Body of pancreas (tissue), 4 donors: ENCODE measurements at regions not wholly inside any gene's neighbourhood (a gene's known extent, or its start where the extent isn't known, plus 50 kb on each side); places are given as distances from the start of the nearest gene placed in this dataset.
A peak's percentile ranks its signal among the peaks of the same experiment; 100 is the strongest.

Experiments used
- ATAC-seq: fragments of 150-250 bp; one replicate; pipeline ENCODE4 v1.9.1; 2016
- DNase-seq, 4 donors: peaks; one replicate each; pipeline ENCODE4 v3.0.0-alpha.2; 2019
- H3K27ac ChIP-seq, 4 donors: fragments of 200-600 bp; sonication (generic); 1 replicate in 3 of 4; 2 replicates in 1 of 4; pipeline versions ENCODE4 v1.5.1 to v1.6.1; 2016 to 2019; ENCODE audit warnings: mild to moderate bottlenecking in 1 of 4, mixed read lengths in 1 of 4, moderate library complexity in 1 of 4
- H3K27me3 ChIP-seq, 2 donors: fragments of 200-600 bp; sonication (generic); one replicate each; pipeline ENCODE4 v1.6.0; 2016; ENCODE audit warnings: mild to moderate bottlenecking in 1 of 2
- H3K36me3 ChIP-seq, 2 donors: fragments of 200-600 bp; sonication (generic); replicated peaks in 1 of 2; 2 replicates each; pipeline ENCODE4 v1.5.1; 2016; ENCODE audit warnings: low read depth in 2 of 2; ENCODE audit not compliant: insufficient read depth in 1 of 2
- H3K4me1 ChIP-seq: fragments of 200-600 bp; sonication (generic); one replicate; pipeline ENCODE4 v1.6.0; 2016
- H3K4me3 ChIP-seq, 2 donors: fragments of 200-600 bp; sonication (generic); 1 replicate in 1 of 2; 2 replicates in 1 of 2; pipeline ENCODE4 v1.5.1; 2016 to 2019
- H3K9me3 ChIP-seq, 3 donors: fragments of 200-600 bp; sonication (generic); 1 replicate in 2 of 3; 2 replicates in 1 of 3; pipeline ENCODE4 v1.5.1; 2016
- POLR2A ChIP-seq, 3 donors: fragments of 450-650 bp; IDR thresholded peaks; one replicate each; pipeline ENCODE4 v1.6.1; 2016; ENCODE audit warnings: antibody characterized with exemption in 3 of 3, mild to moderate bottlenecking in 2 of 3
- WGBS, 2 donors: methylation state at CpG; one replicate each; pipeline ENCODE4 v1.1.5; 2017; 5-methylcytosine and 5-hydroxymethylcytosine counted together
- intact Hi-C: fragments of 100-400 bp; cut with DNase I; formaldehyde crosslinking; loops from one replicate; pipeline ENCODE4 v1.15.1; 2023
- TF ChIP-seq, protein P1 (sequence below), 7 experiments: fragments of 450-650 bp in 4 of 7; fragments of 200-600 bp in 3 of 7; sonication (generic) in 3 of 7; IDR thresholded peaks; one replicate each; pipeline ENCODE4 v1.5.1; 2016 to 2019; ENCODE audit warnings: antibody characterized with exemption in 7 of 7

DNA sequence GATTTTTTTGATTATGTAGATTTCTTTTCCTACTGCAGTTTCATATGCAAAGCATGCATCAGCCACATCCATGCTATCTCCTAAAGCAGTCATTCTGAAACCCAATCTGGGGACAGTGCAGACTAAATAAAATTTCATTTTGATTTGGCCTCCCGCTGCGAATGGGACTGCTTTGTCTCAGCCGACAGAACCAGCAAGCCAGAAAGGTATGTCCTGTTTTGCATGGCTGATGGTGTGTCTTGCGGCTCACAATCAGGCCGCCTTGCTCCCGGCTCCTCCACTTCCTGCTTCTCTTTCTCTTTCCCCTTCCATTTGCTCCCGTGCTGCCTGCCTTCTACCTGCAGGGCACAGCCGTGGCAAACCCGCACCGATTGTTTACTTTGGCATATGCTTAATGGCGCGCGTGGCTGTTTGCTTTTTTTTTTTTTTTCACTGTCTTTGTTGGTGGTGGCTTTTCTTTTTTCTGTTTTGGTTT is 419.6 kb upstream of the POU3F3 start:
- DNase-seq (peak; percentile 29 to 60 (median 31)), ATAC-seq (peak; percentile 65)

DNA sequence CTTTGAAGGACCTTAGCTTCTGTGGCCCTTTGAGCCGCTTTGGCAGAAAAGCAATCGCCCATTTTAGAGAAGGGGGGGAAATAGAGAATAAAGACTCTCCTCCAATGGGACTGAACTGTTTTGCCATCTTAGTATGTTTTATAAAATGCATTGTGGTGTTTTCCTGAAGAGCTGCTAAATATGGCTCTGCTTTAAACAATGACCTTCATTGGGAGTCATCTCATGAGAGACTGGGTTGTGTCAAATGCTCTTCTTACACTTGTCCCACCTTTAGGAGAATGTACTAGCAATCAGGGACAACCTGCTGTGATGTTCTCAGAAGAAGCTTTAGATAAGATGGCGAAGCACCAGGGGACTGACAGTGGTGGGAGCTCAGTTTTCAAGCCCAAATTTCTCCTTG is 418.9 kb upstream of the POU3F3 start:
- no peaks in the 10 kb centered on the region for H3K27me3 ChIP-seq
- TF ChIP-seq, protein P1, sequence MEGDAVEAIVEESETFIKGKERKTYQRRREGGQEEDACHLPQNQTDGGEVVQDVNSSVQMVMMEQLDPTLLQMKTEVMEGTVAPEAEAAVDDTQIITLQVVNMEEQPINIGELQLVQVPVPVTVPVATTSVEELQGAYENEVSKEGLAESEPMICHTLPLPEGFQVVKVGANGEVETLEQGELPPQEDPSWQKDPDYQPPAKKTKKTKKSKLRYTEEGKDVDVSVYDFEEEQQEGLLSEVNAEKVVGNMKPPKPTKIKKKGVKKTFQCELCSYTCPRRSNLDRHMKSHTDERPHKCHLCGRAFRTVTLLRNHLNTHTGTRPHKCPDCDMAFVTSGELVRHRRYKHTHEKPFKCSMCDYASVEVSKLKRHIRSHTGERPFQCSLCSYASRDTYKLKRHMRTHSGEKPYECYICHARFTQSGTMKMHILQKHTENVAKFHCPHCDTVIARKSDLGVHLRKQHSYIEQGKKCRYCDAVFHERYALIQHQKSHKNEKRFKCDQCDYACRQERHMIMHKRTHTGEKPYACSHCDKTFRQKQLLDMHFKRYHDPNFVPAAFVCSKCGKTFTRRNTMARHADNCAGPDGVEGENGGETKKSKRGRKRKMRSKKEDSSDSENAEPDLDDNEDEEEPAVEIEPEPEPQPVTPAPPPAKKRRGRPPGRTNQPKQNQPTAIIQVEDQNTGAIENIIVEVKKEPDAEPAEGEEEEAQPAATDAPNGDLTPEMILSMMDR (IDR thresholded peaks at IDR 0.05): no peak
- TF ChIP-seq POLR2A (IDR thresholded peaks at IDR 0.05): no peak
- DNase-seq (no peak), ATAC-seq (no peak)
- H3K4me3 ChIP-seq: no peak overlapping the region
- H3K36me3 ChIP-seq: no peaks in the 10 kb centered on the region
- no peaks in the 10 kb centered on the region for H3K9me3 ChIP-seq
- intact Hi-C loops: no loop called here
- no peak overlapping the region for H3K27ac ChIP-seq
- WGBS, 2 donors: 83 to 87% methylated on average over 3 of the region's 3 CpGs
- H3K4me1 ChIP-seq: no peaks in the 10 kb centered on the region

More for the DNA sequence above, 419.6 kb upstream of the POU3F3 start:
- Histone ChIP-seq H3K27ac (no peak overlapping the region), H3K36me3 (no peaks in the 10 kb centered on the region), H3K4me3 (no peak overlapping the region), H3K27me3 (no peaks in the 10 kb centered on the region), H3K9me3 (no peaks in the 10 kb centered on the region), H3K4me1 (no peaks in the 10 kb centered on the region)
- no peak for TF ChIP-seq POLR2A (IDR thresholded peaks at IDR 0.05)
- TF ChIP-seq, protein P1 (IDR thresholded peaks at IDR 0.05): peak in 2 of 7 experiments; percentile 10 to 39
- intact Hi-C loops: no loop called here
- 4 to 5% methylated on average over 13 of the region's 13 CpGs for WGBS, 2 donors

DNA sequence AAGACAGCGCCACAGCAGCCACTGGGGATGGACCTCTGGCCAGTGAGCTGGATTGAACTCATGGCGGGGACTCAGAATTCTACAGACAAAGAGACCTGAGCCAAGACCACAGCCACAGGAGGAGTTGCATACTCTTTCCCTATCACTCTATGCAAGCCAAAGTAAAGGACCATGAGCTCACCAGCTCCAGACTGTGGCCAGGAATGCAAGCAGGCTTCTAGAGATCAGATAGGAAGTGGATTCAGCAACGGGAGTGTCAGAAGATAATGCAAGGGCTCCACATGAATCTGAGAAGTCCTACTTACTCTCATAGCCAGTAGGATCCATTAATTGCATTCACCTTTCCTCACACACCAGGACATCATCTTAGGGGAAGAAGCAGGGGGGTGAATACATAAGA is 415.4 kb upstream of the POU3F3 start:
- H3K9me3 ChIP-seq: no peaks in the 10 kb centered on the region
- H3K27ac ChIP-seq: no peak overlapping the region
- no peak for TF ChIP-seq POLR2A (IDR thresholded peaks at IDR 0.05)
- TF ChIP-seq, protein P1 (IDR thresholded peaks at IDR 0.05): no peak
- no peaks in the 10 kb centered on the region for H3K36me3 ChIP-seq
- intact Hi-C loops: no loop called here
- 72 to 76% methylated on average over 3 of the region's 3 CpGs for WGBS, 2 donors
- H3K27me3 ChIP-seq: no peaks in the 10 kb centered on the region
- DNase-seq: no peak
- H3K4me3 ChIP-seq: no peak overlapping the region
- ATAC-seq: no peak
- no peaks in the 10 kb centered on the region for H3K4me1 ChIP-seq

DNA sequence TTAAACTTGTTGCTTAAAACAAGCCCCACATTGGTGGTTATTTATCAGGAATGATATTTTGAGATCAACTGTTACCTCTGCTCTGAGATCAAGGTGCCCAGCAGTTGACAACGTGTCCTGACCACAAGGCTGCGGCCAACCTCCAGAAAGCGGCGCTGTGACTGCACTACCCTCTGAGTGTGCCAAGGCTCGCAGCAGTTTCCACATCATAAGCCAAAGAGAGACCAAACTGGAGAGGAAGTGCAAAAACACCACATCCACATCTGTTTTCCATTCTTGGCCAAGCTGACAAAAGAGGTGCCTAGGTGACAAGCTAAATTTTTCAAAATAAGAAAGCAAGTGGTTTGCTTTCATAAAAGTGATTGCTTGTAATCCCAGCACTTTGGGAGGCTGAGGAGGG is 410.8 kb upstream of the POU3F3 start:
- Histone ChIP-seq H3K4me1 (no peaks in the 10 kb centered on the region), H3K36me3 (no peaks in the 10 kb centered on the region), H3K27me3 (no peaks in the 10 kb centered on the region), H3K27ac (no peak overlapping the region), H3K9me3 (no peaks in the 10 kb centered on the region), H3K4me3 (no peak overlapping the region)
- intact Hi-C loops: no loop called here
- TF ChIP-seq POLR2A (IDR thresholded peaks at IDR 0.05): no peak
- TF ChIP-seq, protein P1 (IDR thresholded peaks at IDR 0.05): no peak
- DNase-seq (no peak), ATAC-seq (no peak)
- WGBS, 2 donors: 62 to 85% methylated on average over 5 of the region's 5 CpGs

DNA sequence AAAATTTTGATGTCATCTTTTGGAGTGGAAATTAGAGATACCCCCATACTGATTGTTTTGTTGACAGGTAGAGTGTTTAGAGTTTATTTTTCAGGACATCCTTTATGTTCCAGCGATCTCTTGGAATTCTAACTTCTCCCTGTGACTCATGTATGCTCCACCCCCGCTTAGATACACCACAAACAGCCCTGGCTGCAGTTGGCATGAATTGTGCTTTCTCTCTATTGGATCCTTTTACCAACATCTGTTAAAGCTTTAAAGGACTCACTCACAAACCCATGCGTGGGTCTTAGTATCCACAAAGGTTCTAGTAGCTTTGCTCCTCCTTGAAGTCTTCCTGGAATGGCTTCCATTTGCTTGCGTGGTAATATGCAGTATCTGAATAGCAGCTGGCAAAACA is 409.5 kb upstream of the POU3F3 start:
- DNase-seq: no peak
- H3K27me3 ChIP-seq: no peaks in the 10 kb centered on the region
- no peak for ATAC-seq
- TF ChIP-seq POLR2A (IDR thresholded peaks at IDR 0.05): no peak
- TF ChIP-seq, protein P1 (IDR thresholded peaks at IDR 0.05): no peak
- 57 to 66% methylated on average over 4 of the region's 4 CpGs for WGBS, 2 donors
- H3K9me3 ChIP-seq: no peaks in the 10 kb centered on the region
- H3K27ac ChIP-seq: no peak overlapping the region
- intact Hi-C loops: no loop called here
- H3K4me3 ChIP-seq: no peak overlapping the region
- no peaks in the 10 kb centered on the region for H3K4me1 ChIP-seq
- no peaks in the 10 kb centered on the region for H3K36me3 ChIP-seq
